ENCODE measurements at regions not wholly inside any gene's neighbourhood (a gene's known extent, or its start where the extent isn't known, plus 50 kb on each side); places are given as distances from the start of the nearest gene placed in this dataset.

GRCh38 chr3:19632099-19633074 is 301.6 kb downstream of the EFHB start:
- CTCF ChIA-PET, result no interaction called here
- no peaks in the 10 kb centered on the region for H3K36me3 Mint-ChIP-seq
- no peaks in the 10 kb centered on the region for H3K36me3 ChIP-seq (ENCODE audit: insufficient read depth, low read length)
- no peak overlapping the region for H3K27ac Mint-ChIP-seq
- H3K4me1 Mint-ChIP-seq, result no peaks in the 10 kb centered on the region
- no peaks in the 10 kb centered on the region for H3K4me1 ChIP-seq (ENCODE audit: insufficient read depth, low read length)
- H3K27me3 ChIP-seq (ENCODE audit: insufficient read depth, low read length, poor library complexity, severe bottlenecking), result no peaks in the 10 kb centered on the region
- no peaks in the 10 kb centered on the region for H3K27me3 Mint-ChIP-seq
- POLR2A ChIA-PET, result no interaction called here
- no peak overlapping the region for H3K27ac ChIP-seq (ENCODE audit: low read depth, low read length)
- no peak for DNase-seq
- H3K9me3 ChIP-seq (ENCODE audit: low read length), result no peaks in the 10 kb centered on the region
- H3K9me3 Mint-ChIP-seq, result peaks cover 0 to 5% (median 4%) of the 10 kb centered on the region in 5 donors
- H3K4me3 Mint-ChIP-seq, result no peak overlapping the region
- no peak overlapping the region for H3K4me3 ChIP-seq (ENCODE audit: low read length)

GRCh38 chr3:19598870-19599269 is 335.1 kb downstream of the EFHB start:
- peaks cover 0 to 16% (median 14%) of the 10 kb centered on the region in 5 donors for H3K9me3 Mint-ChIP-seq
- H3K4me1 Mint-ChIP-seq, result no peaks in the 10 kb centered on the region
- H3K27me3 Mint-ChIP-seq, result no peaks in the 10 kb centered on the region
- no peak for DNase-seq
- Histone ChIP-seq H3K4me1 (ENCODE audit: insufficient read depth, low read length) (no peaks in the 10 kb centered on the region), H3K36me3 (ENCODE audit: insufficient read depth, low read length) (no peaks in the 10 kb centered on the region), H3K27ac (ENCODE audit: low read depth, low read length) (no peak overlapping the region), H3K4me3 (ENCODE audit: low read length) (no peak overlapping the region), H3K27me3 (ENCODE audit: insufficient read depth, low read length, poor library complexity, severe bottlenecking) (no peaks in the 10 kb centered on the region), H3K9me3 (ENCODE audit: low read length) (no peaks in the 10 kb centered on the region)
- POLR2A ChIA-PET, result no interaction called here
- CTCF ChIA-PET, result no interaction called here
- no peak overlapping the region for H3K27ac Mint-ChIP-seq
- no peak overlapping the region for H3K4me3 Mint-ChIP-seq
- H3K36me3 Mint-ChIP-seq, result no peaks in the 10 kb centered on the region

GRCh38 chr3:19596408-19596807 is 337.6 kb downstream of the EFHB start:
- H3K27me3 ChIP-seq (ENCODE audit: insufficient read depth, low read length, poor library complexity, severe bottlenecking), result no peaks in the 10 kb centered on the region
- Mint-ChIP-seq H3K4me3 (no peak overlapping the region), H3K27me3 (no peaks in the 10 kb centered on the region), H3K9me3 (peaks cover 0 to 16% (median 14%) of the 10 kb centered on the region in 5 donors), H3K36me3 (no peaks in the 10 kb centered on the region), H3K27ac (no peak overlapping the region), H3K4me1 (no peaks in the 10 kb centered on the region)
- no peaks in the 10 kb centered on the region for H3K36me3 ChIP-seq (ENCODE audit: insufficient read depth, low read length)
- no peak overlapping the region for H3K27ac ChIP-seq (ENCODE audit: low read depth, low read length)
- H3K4me1 ChIP-seq (ENCODE audit: insufficient read depth, low read length), result no peaks in the 10 kb centered on the region
- no peak for DNase-seq
- no peaks in the 10 kb centered on the region for H3K9me3 ChIP-seq (ENCODE audit: low read length)
- POLR2A ChIA-PET, result no interaction called here
- no peak overlapping the region for H3K4me3 ChIP-seq (ENCODE audit: low read length)
- CTCF ChIA-PET, result no interaction called here

GRCh38 chr3:19595884-19596283 is 338.1 kb downstream of the EFHB start:
- H3K4me1 ChIP-seq (ENCODE audit: insufficient read depth, low read length), result no peaks in the 10 kb centered on the region
- no peaks in the 10 kb centered on the region for H3K36me3 ChIP-seq (ENCODE audit: insufficient read depth, low read length)
- H3K27me3 ChIP-seq (ENCODE audit: insufficient read depth, low read length, poor library complexity, severe bottlenecking), result no peaks in the 10 kb centered on the region
- H3K4me3 Mint-ChIP-seq, result no peak overlapping the region
- no peaks in the 10 kb centered on the region for H3K27me3 Mint-ChIP-seq
- no peaks in the 10 kb centered on the region for H3K36me3 Mint-ChIP-seq
- H3K9me3 ChIP-seq (ENCODE audit: low read length), result no peaks in the 10 kb centered on the region
- no peak overlapping the region for H3K27ac Mint-ChIP-seq
- H3K27ac ChIP-seq (ENCODE audit: low read depth, low read length), result no peak overlapping the region
- POLR2A ChIA-PET, result no interaction called here
- no peaks in the 10 kb centered on the region for H3K4me1 Mint-ChIP-seq
- H3K9me3 Mint-ChIP-seq, result peaks cover 0 to 17% (median 14%) of the 10 kb centered on the region in 5 donors
- DNase-seq, result no peak
- H3K4me3 ChIP-seq (ENCODE audit: low read length), result no peak overlapping the region
- CTCF ChIA-PET, result no interaction called here
